ENCODE measurements at regions not wholly inside any gene's neighbourhood (a gene's known extent, or its start where the extent isn't known, plus 50 kb on each side); places are given as distances from the start of the nearest gene placed in this dataset.

DNA sequence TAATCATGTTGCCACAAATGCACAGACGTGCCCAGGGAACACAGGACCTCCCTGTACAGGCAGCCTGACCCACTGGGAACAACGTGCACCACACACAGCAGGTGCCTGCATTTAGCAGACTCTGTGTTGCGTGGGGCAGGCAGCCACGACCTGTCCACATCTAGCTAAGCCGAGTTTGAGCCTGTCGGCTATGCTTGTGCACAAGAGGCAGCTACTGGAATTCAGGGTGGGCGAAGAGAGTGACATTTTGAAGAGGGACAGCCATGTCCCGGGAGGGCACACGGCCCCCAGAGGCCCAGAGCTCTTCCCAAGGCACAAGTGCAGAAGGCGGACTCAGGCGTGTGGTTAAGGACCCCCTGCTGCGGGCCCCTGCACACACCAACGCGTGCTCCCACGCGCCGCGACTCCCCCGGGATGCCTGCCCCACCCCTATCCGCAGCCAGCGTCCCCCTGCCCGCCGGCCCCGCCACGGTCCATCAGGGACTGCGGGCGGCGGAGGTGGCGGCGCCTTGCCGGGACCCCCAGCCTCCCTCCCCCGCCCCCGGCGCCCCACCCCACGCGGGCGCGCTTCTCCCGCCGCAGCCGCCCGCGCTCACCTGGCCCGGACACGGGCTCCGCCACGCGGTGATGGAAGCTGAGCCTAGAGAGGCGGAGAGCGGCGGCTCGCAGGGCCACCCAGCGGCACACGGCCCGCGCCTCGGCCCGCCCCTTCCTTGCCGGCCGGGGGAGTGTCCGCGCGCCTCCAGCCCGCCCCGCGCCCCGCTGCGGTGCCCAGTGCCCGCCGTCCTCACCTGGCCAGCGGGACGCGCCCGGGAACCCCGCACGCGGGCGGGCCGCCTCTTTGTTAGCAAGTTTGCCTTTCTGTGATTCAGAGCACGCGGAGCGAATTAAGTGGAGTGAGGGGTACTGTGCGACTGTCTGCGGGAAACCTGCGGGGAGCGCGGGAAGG, 125.3 kb upstream of the PRMT8 start:
- TF ChIP-seq, protein P1, sequence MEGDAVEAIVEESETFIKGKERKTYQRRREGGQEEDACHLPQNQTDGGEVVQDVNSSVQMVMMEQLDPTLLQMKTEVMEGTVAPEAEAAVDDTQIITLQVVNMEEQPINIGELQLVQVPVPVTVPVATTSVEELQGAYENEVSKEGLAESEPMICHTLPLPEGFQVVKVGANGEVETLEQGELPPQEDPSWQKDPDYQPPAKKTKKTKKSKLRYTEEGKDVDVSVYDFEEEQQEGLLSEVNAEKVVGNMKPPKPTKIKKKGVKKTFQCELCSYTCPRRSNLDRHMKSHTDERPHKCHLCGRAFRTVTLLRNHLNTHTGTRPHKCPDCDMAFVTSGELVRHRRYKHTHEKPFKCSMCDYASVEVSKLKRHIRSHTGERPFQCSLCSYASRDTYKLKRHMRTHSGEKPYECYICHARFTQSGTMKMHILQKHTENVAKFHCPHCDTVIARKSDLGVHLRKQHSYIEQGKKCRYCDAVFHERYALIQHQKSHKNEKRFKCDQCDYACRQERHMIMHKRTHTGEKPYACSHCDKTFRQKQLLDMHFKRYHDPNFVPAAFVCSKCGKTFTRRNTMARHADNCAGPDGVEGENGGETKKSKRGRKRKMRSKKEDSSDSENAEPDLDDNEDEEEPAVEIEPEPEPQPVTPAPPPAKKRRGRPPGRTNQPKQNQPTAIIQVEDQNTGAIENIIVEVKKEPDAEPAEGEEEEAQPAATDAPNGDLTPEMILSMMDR (IDR thresholded peaks at IDR 0.05), result no peak
- no peak for TF ChIP-seq POLR2A (IDR thresholded peaks at IDR 0.05)
